DOHH2 (cell line): ENCODE measurements at regions not wholly inside any gene's neighbourhood (a gene's known extent, or its start where the extent isn't known, plus 50 kb on each side); places are given as distances from the start of the nearest gene placed in this dataset.

Source experiments
- CTCF ChIP-seq: fragments of 200-600 bp; sonication (generic); IDR thresholded peaks from one replicate; pipeline ENCODE4 v1.5.1; 2014; ENCODE audit warnings: antibody characterized with exemption, mild to moderate bottlenecking, low read depth, low read length; ENCODE audit not compliant: poor library complexity, severe bottlenecking
- EZH2phosphoT487 ChIP-seq: fragments of 200-600 bp; sonication (generic); IDR thresholded peaks from 2 replicates; pipeline ENCODE4 v1.6.1; 2017; ENCODE audit warnings: borderline replicate concordance, mild to moderate bottlenecking, antibody characterized with exemption, low read length, moderate library complexity, mixed read lengths

GRCh38 chr11:16598032-16598431 lies 140.4 kb upstream of the C11orf58 start:
- TF ChIP-seq CTCF (no peak), EZH2phosphoT487 (no peak)
